SK-N-SH treated with all-trans-retinoic acid at 6 μM for 48 hours (cell line): ENCODE measurements at regions not wholly inside any gene's neighbourhood (a gene's known extent, or its start where the extent isn't known, plus 50 kb on each side); places are given as distances from the start of the nearest gene placed in this dataset.

ENCODE experiments used
- ATAC-seq: fragments of 200-7000 bp; cut with Tn5 transposase; 3 replicates; pipeline ENCODE4 v1.9.1; 2020; ENCODE audit warnings: mild to moderate bottlenecking, moderate library complexity
- ARNTL ChIP-seq: fragments of 450-650 bp; formaldehyde crosslinking; IDR thresholded peaks from 2 replicates; pipeline ENCODE4 v1.5.0; 2020; ENCODE audit warnings: low read depth, mild to moderate bottlenecking, moderate library complexity, borderline replicate concordance
- BACH2 ChIP-seq: fragments of 250-450 bp; sonication (Bioruptor Pico); IDR thresholded peaks from 2 replicates; pipeline ENCODE4 v1.9.0; 2021; ENCODE audit warnings: mild to moderate bottlenecking, borderline replicate concordance
- CREB5 ChIP-seq: fragments of 250-450 bp; sonication (Bioruptor Pico); IDR thresholded peaks from 2 replicates; pipeline ENCODE4 v1.5.1; 2020; ENCODE audit warnings: low read depth, mild to moderate bottlenecking, moderate library complexity
- CSDC2 ChIP-seq: fragments of 250-450 bp; sonication (Bioruptor Pico); IDR thresholded peaks from 2 replicates; pipeline ENCODE4 v1.5.0; 2020; ENCODE audit warnings: mild to moderate bottlenecking, moderate library complexity
- CSRNP3 ChIP-seq: fragments of 250-450 bp; sonication (Bioruptor Pico); IDR thresholded peaks from 2 replicates; pipeline ENCODE4 v1.5.1; 2021; ENCODE audit warnings: mild to moderate bottlenecking, moderate library complexity
- ESRRG ChIP-seq: fragments of 250-450 bp; sonication (Bioruptor Pico); IDR thresholded peaks from 2 replicates; pipeline ENCODE4 v1.6.1; 2021; ENCODE audit warnings: mild to moderate bottlenecking
- GLIS3 ChIP-seq: fragments of 250-450 bp; sonication (Bioruptor Pico); IDR thresholded peaks from 2 replicates; pipeline ENCODE4 v1.5.0; 2020; ENCODE audit warnings: mild to moderate bottlenecking, moderate library complexity
- ISL1 ChIP-seq: fragments of 250-450 bp; sonication (Bioruptor Pico); IDR thresholded peaks from 2 replicates; pipeline ENCODE4 v2.1.2; 2022; ENCODE audit warnings: mild to moderate bottlenecking, moderate library complexity
- OSR1 ChIP-seq: fragments of 250-450 bp; sonication (Bioruptor Pico); IDR thresholded peaks from 2 replicates; pipeline ENCODE4 v1.8.0; 2022; ENCODE audit warnings: moderate library complexity, mild to moderate bottlenecking, inconsistent platforms
- PATZ1 ChIP-seq: fragments of 250-450 bp; sonication (Bioruptor Pico); IDR thresholded peaks from 2 replicates; pipeline ENCODE4 v1.8.0; 2020; ENCODE audit warnings: mild to moderate bottlenecking, moderate library complexity, borderline replicate concordance
- POU6F1 ChIP-seq: fragments of 250-450 bp; sonication (Bioruptor Pico); IDR thresholded peaks from 2 replicates; pipeline ENCODE4 v1.8.0; 2021; ENCODE audit warnings: low read depth, mild to moderate bottlenecking, moderate library complexity, borderline replicate concordance
- PPARA ChIP-seq: fragments of 250-450 bp; sonication (Bioruptor Pico); IDR thresholded peaks from 2 replicates; pipeline ENCODE4 v1.5.0; 2020; ENCODE audit warnings: mild to moderate bottlenecking, borderline replicate concordance
- RARB ChIP-seq: fragments of 250-450 bp; sonication (Bioruptor Pico); IDR thresholded peaks from 2 replicates; pipeline ENCODE4 v1.8.0; 2021; ENCODE audit warnings: mild to moderate bottlenecking, moderate library complexity
- TCF4 ChIP-seq: fragments of 250-450 bp; sonication (Bioruptor Pico); IDR thresholded peaks from 2 replicates; pipeline ENCODE4 v1.8.0; 2021; ENCODE audit warnings: mild to moderate bottlenecking, moderate library complexity, borderline replicate concordance
- TOX ChIP-seq: fragments of 250-450 bp; sonication (Bioruptor Pico); IDR thresholded peaks from 2 replicates; pipeline ENCODE4 v1.8.0; 2021; ENCODE audit warnings: mild to moderate bottlenecking, moderate library complexity, borderline replicate concordance
- TSHZ2 ChIP-seq: fragments of 250-450 bp; sonication (Bioruptor Pico); IDR thresholded peaks from 2 replicates; pipeline ENCODE4 v1.5.0; 2020; ENCODE audit warnings: mild to moderate bottlenecking, moderate library complexity
- ZFP30 ChIP-seq: fragments of 450-650 bp; formaldehyde crosslinking; IDR thresholded peaks from 2 replicates; pipeline ENCODE4 v1.5.0; 2022; ENCODE audit warnings: mild to moderate bottlenecking, moderate library complexity
- ZNF565 ChIP-seq: fragments of 450-650 bp; formaldehyde crosslinking; conservative IDR thresholded peaks from 2 replicates; pipeline ENCODE4 v1.5.0; 2020; ENCODE audit warnings: low read depth, mild to moderate bottlenecking, moderate library complexity
- ZNF70 ChIP-seq: fragments of 450-650 bp; formaldehyde crosslinking; IDR thresholded peaks from 2 replicates; pipeline ENCODE4 v1.5.0; 2020; ENCODE audit warnings: mild to moderate bottlenecking, moderate library complexity
- ZNF8 ChIP-seq: fragments of 450-650 bp; formaldehyde crosslinking; IDR thresholded peaks from 2 replicates; pipeline ENCODE4 v1.5.0; 2020; ENCODE audit warnings: mild to moderate bottlenecking, moderate library complexity

- no peak for TF ChIP-seq TSHZ2 (CRISPR knock-in tag)
Measured at GRCh38 chr6:47372318-47372717, 62.6 kb upstream of the TNFRSF21 start (continued).

- no peak for ATAC-seq
Measured at GRCh38 chr6:47375426-47375825, 65.7 kb upstream of the TNFRSF21 start.

More at GRCh38 chr6:47375426-47375825, 65.7 kb upstream of the TNFRSF21 start:
- no peak for TF ChIP-seq POU6F1 (CRISPR knock-in tag)
- TF ChIP-seq ISL1 (CRISPR knock-in tag) = no peak
- no peak for TF ChIP-seq TCF4 (CRISPR knock-in tag)
- no peak for TF ChIP-seq PPARA (CRISPR knock-in tag)
- no peak for TF ChIP-seq ZFP30
- no peak for TF ChIP-seq GLIS3 (CRISPR knock-in tag)
- no peak for TF ChIP-seq OSR1 (CRISPR knock-in tag)
- no peak for TF ChIP-seq CREB5 (CRISPR knock-in tag)
- no peak for TF ChIP-seq TOX (CRISPR knock-in tag)
- no peak for TF ChIP-seq ZNF565 (CRISPR knock-in tag)
- TF ChIP-seq ZNF70 (CRISPR knock-in tag) = no peak
- no peak for TF ChIP-seq RARB (CRISPR knock-in tag)
- no peak for TF ChIP-seq ZNF8 (CRISPR knock-in tag)
- TF ChIP-seq PATZ1 (CRISPR knock-in tag) = no peak
- TF ChIP-seq BACH2 (CRISPR knock-in tag) = no peak
- TF ChIP-seq ESRRG = no peak
- no peak for TF ChIP-seq TSHZ2 (CRISPR knock-in tag)
- no peak for TF ChIP-seq CSRNP3 (CRISPR knock-in tag)
- no peak for TF ChIP-seq CSDC2 (CRISPR knock-in tag)
- no peak for TF ChIP-seq ARNTL (CRISPR knock-in tag)
